GM23338 (cell line): ENCODE measurements at regions not wholly inside any gene's neighbourhood (a gene's known extent, or its start where the extent isn't known, plus 50 kb on each side); places are given as distances from the start of the nearest gene placed in this dataset.

Source experiments
- ATAC-seq: fragments of 200-7000 bp; cut with Tn5 transposase; 3 replicates; pipeline ENCODE4 v1.9.1; 2020
- DNase-seq: peaks from one replicate; pipeline ENCODE4 v3.0.0-alpha.2; 2015; ENCODE audit warnings: low spot score
- H2AFZ ChIP-seq: fragments of 200-600 bp; sonication (generic); 2 replicates; pipeline ENCODE4 v1.8.0; 2016; ENCODE audit warnings: antibody characterized with exemption, mild to moderate bottlenecking, moderate library complexity
- H3F3A ChIP-seq: fragments of 200-600 bp; sonication (generic); replicated peaks from 2 replicates; pipeline ENCODE4 v1.8.0; 2017; ENCODE audit warnings: antibody characterized with exemption, mixed run types, low read depth
- H3K27ac ChIP-seq: fragments of 200-600 bp; sonication (generic); 2 replicates; pipeline ENCODE4 v1.6.1; 2016; ENCODE audit warnings: low read depth
- H3K27me3 ChIP-seq: fragments of 200-600 bp; sonication (generic); 2 replicates; pipeline ENCODE4 v1.8.0; 2016; ENCODE audit warnings: mild to moderate bottlenecking, mixed run types, moderate library complexity; ENCODE audit not compliant: insufficient read depth
- H3K36me3 ChIP-seq: fragments of 200-600 bp; sonication (generic); 2 replicates; pipeline ENCODE4 v1.8.0; 2016; ENCODE audit warnings: mild to moderate bottlenecking; ENCODE audit not compliant: insufficient read depth
- H3K4me1 ChIP-seq: fragments of 200-600 bp; sonication (generic); 2 replicates; pipeline ENCODE4 v1.8.0; 2016; ENCODE audit warnings: mild to moderate bottlenecking, moderate library complexity; ENCODE audit not compliant: insufficient read depth
- H3K4me2 ChIP-seq: fragments of 200-600 bp; sonication (generic); 2 replicates; pipeline ENCODE4 v1.7.1; 2017; ENCODE audit warnings: mixed run types
- H3K4me3 ChIP-seq: fragments of 200-600 bp; sonication (generic); 2 replicates; pipeline ENCODE4 v1.6.1; 2016; ENCODE audit warnings: mixed run types
- H3K79me2 ChIP-seq: fragments of 200-600 bp; sonication (generic); replicated peaks from 2 replicates; pipeline ENCODE4 v1.8.0; 2017; ENCODE audit warnings: mild to moderate bottlenecking; ENCODE audit not compliant: insufficient read depth
- H3K9me2 ChIP-seq: fragments of 200-600 bp; sonication (generic); 2 replicates; pipeline ENCODE4 v1.8.0; 2017; ENCODE audit not compliant: insufficient read depth
- H4K20me1 ChIP-seq: fragments of 200-600 bp; sonication (generic); replicated peaks from 2 replicates; pipeline ENCODE4 v1.8.0; 2017; ENCODE audit warnings: mild to moderate bottlenecking; ENCODE audit not compliant: insufficient read depth
- H3K27ac Mint-ChIP-seq: 2 replicates; pipeline ENCODE4 v1.8.0; 2020; ENCODE audit warnings: inconsistent platforms, mild to moderate bottlenecking, moderate library complexity, mixed read lengths
- H3K27me3 Mint-ChIP-seq: 3 replicates; pipeline ENCODE4 v1.8.0; 2022; ENCODE audit warnings: low read depth, mild to moderate bottlenecking, moderate library complexity, mixed read lengths, inconsistent platforms; ENCODE audit not compliant: insufficient read depth, poor library complexity
- H3K36me3 Mint-ChIP-seq: 3 replicates; pipeline ENCODE4 v1.8.0; 2021; ENCODE audit warnings: low read depth, mild to moderate bottlenecking, inconsistent platforms, moderate library complexity, mixed read lengths
- H3K4me1 Mint-ChIP-seq: 3 replicates; pipeline ENCODE4 v1.8.0; 2020; ENCODE audit warnings: mild to moderate bottlenecking, inconsistent platforms, mixed read lengths
- H3K4me3 Mint-ChIP-seq: 3 replicates; pipeline ENCODE4 v1.8.0; 2021; ENCODE audit warnings: moderate library complexity, mild to moderate bottlenecking, inconsistent platforms, mixed read lengths
- H3K9me3 Mint-ChIP-seq: 3 replicates; pipeline ENCODE4 v1.8.0; 2020; ENCODE audit warnings: moderate library complexity, mild to moderate bottlenecking, inconsistent platforms, mixed read lengths
- CREB1 ChIP-seq: fragments of 250-450 bp; sonication (Bioruptor Pico); IDR thresholded peaks from 2 replicates; pipeline ENCODE4 v1.5.0; 2020; ENCODE audit warnings: low read depth, mild to moderate bottlenecking, moderate library complexity
- CTCF ChIP-seq, 2 experiments: fragments of 200-600 bp in 1 of 2; sonication (generic) in 1 of 2; conservative IDR thresholded peaks; 2 replicates each; pipeline versions ENCODE4 v1.5.1 to v1.6.1; 2016 to 2017; ENCODE audit warnings: antibody characterized with exemption in 2 of 2, low read depth in 2 of 2, mild to moderate bottlenecking in 2 of 2, moderate library complexity in 1 of 2
- ETS1 ChIP-seq: IDR thresholded peaks from 2 replicates; pipeline ENCODE4 v1.6.1; 2016; ENCODE audit warnings: antibody characterized with exemption
- EZH2phosphoT487 ChIP-seq: fragments of 200-600 bp; sonication (generic); IDR thresholded peaks from one replicate; pipeline ENCODE4 v1.8.1; 2018; ENCODE audit warnings: antibody characterized with exemption; ENCODE audit not compliant: unreplicated experiment
- JUNB ChIP-seq: IDR thresholded peaks from one replicate; pipeline ENCODE4 v1.6.1; 2016; ENCODE audit warnings: antibody characterized with exemption; ENCODE audit not compliant: unreplicated experiment
- NANOG ChIP-seq: IDR thresholded peaks from 2 replicates; pipeline ENCODE4 v1.6.1; 2016; ENCODE audit warnings: antibody characterized with exemption, borderline replicate concordance
- POLR2AphosphoS5 ChIP-seq: IDR thresholded peaks from 2 replicates; pipeline ENCODE4 v1.6.1; 2016; ENCODE audit warnings: antibody characterized with exemption, low read depth
- REST ChIP-seq: IDR thresholded peaks from one replicate; pipeline ENCODE4 v1.6.1; 2018; ENCODE audit warnings: antibody characterized with exemption; ENCODE audit not compliant: unreplicated experiment
- STAT1 ChIP-seq: IDR thresholded peaks from one replicate; pipeline ENCODE4 v1.6.1; 2016; ENCODE audit warnings: antibody characterized with exemption; ENCODE audit not compliant: unreplicated experiment
- ZNF114 ChIP-seq: fragments of 250-450 bp; sonication (Bioruptor Pico); IDR thresholded peaks from 2 replicates; pipeline ENCODE4 v1.5.0; 2020; ENCODE audit warnings: mild to moderate bottlenecking, moderate library complexity
- ZNF331 ChIP-seq: fragments of 250-450 bp; sonication (Bioruptor Pico); IDR thresholded peaks from 2 replicates; pipeline ENCODE4 v1.5.0; 2020; ENCODE audit warnings: low read depth, mild to moderate bottlenecking, moderate library complexity

GRCh38 chrX:6968231-6968630 is 179.3 kb upstream of the STS start (continued):
- TF ChIP-seq CTCF (conservative IDR thresholded peaks at IDR 0.05; ENCODE audit: low read depth in 2 of 2) (no peak), ZNF331 (no peak), ZNF114 (CRISPR knock-in tag) (no peak), CREB1 (no peak), NANOG (no peak)

DNA sequence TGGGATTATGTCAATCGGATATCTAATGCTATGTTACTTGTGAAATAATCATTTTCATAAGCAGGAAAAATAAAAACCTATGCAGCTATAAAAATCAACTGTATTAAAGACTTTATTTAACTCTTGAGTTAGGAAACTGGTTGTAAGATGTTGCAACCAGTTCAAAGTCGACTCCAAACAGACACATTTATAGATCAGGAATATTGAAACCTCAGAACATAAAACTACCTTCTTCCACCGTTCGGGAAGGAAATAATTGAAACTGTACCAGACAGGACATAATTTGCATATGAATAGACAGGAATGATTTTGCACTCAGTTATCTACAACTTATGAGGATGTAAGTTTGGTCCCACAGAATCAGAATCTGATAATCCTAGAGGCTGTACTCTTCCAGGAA is 181.8 kb upstream of the STS start:
- Histone ChIP-seq H3K36me3 (no peaks in the 10 kb centered on the region), H2AFZ (no peak overlapping the region), H3K4me3 (no peak overlapping the region), H3K9me2 (no peaks in the 10 kb centered on the region), H3F3A (no peaks in the 10 kb centered on the region), H3K27ac (no peak overlapping the region), H3K27me3 (no peaks in the 10 kb centered on the region), H3K79me2 (no peaks in the 10 kb centered on the region), H4K20me1 (no peaks in the 10 kb centered on the region), H3K4me1 (no peaks in the 10 kb centered on the region), H3K4me2 (no peak overlapping the region)
- H3K27me3 Mint-ChIP-seq = no peaks in the 10 kb centered on the region
- no peak overlapping the region for H3K4me3 Mint-ChIP-seq
- H3K27ac Mint-ChIP-seq = no peak overlapping the region
- no peak for DNase-seq
- ATAC-seq = no peak
- peaks cover 3% of the 10 kb centered on the region; the same call in 2 of the 3 replicates for H3K9me3 Mint-ChIP-seq
- H3K4me1 Mint-ChIP-seq = peaks cover 3% of the 10 kb centered on the region; the same call in 2 of the 3 replicates
- H3K36me3 Mint-ChIP-seq = no peaks in the 10 kb centered on the region; the same call in 2 of the 3 replicates
- no peak for TF ChIP-seq POLR2AphosphoS5
- no peak for TF ChIP-seq CTCF (conservative IDR thresholded peaks at IDR 0.05; ENCODE audit: low read depth in 2 of 2)
- TF ChIP-seq STAT1 = no peak
- no peak for TF ChIP-seq JUNB
- no peak for TF ChIP-seq CREB1
- TF ChIP-seq NANOG = no peak
- no peak for TF ChIP-seq ETS1
- no peak for TF ChIP-seq EZH2phosphoT487
- TF ChIP-seq ZNF114 (CRISPR knock-in tag) = no peak
- no peak for TF ChIP-seq REST
